ENCODE measurements at regions not wholly inside any gene's neighbourhood (a gene's known extent, or its start where the extent isn't known, plus 50 kb on each side); places are given as distances from the start of the nearest gene placed in this dataset.

- DNase-seq: peak; percentile 5
Measured at GRCh38 chr11:15745266-15745665, 611.1 kb downstream of the SOX6 start.

GRCh38 chr11:15747671-15748070, 608.7 kb downstream of the SOX6 start:
- peak; percentile 11 for DNase-seq

- no peak for DNase-seq
Measured at GRCh38 chr11:15748132-15748531, 608.2 kb downstream of the SOX6 start.

GRCh38 chr11:15748741-15749140, 607.6 kb downstream of the SOX6 start:
- DNase-seq: no peak

- no peak for DNase-seq
Measured at GRCh38 chr11:15750535-15751308, 605.6 kb downstream of the SOX6 start.

GRCh38 chr11:15754221-15754620, 602.1 kb downstream of the SOX6 start:
- no peak for DNase-seq

GRCh38 chr11:15757048-15757698, 599.2 kb downstream of the SOX6 start:
- peak; percentile 36 for DNase-seq

GRCh38 chr11:15758857-15759465, 597.4 kb downstream of the SOX6 start:
- DNase-seq: no peak

GRCh38 chr11:15761235-15761634, 595.1 kb downstream of the SOX6 start:
- no peak for DNase-seq

- no peak for DNase-seq
Measured at GRCh38 chr11:15764326-15764725, 592.0 kb downstream of the SOX6 start.

- no peak for DNase-seq
Measured at GRCh38 chr11:15764948-15765347, 591.4 kb downstream of the SOX6 start.

GRCh38 chr11:15765530-15765929, 590.8 kb downstream of the SOX6 start:
- DNase-seq: no peak

- DNase-seq: no peak
Measured at GRCh38 chr11:15768321-15768720, 588.0 kb downstream of the SOX6 start.

- DNase-seq: no peak
Measured at GRCh38 chr11:15769203-15769602, 587.1 kb downstream of the SOX6 start.

- peak; percentile 51 for DNase-seq
Measured at GRCh38 chr11:15770798-15771414, 585.4 kb downstream of the SOX6 start.

- no peak for DNase-seq
Measured at GRCh38 chr11:15772547-15772946, 583.8 kb downstream of the SOX6 start.

GRCh38 chr11:15772981-15773380, 583.4 kb downstream of the SOX6 start:
- no peak for DNase-seq

GRCh38 chr11:15773476-15774387, 582.6 kb downstream of the SOX6 start:
- no peak for DNase-seq

GRCh38 chr11:15774388-15774939, 581.9 kb downstream of the SOX6 start:
- DNase-seq: no peak

- no peak for DNase-seq
Measured at GRCh38 chr11:15775015-15775541, 581.3 kb downstream of the SOX6 start.

GRCh38 chr11:15775797-15776196, 580.5 kb downstream of the SOX6 start:
- DNase-seq: no peak

GRCh38 chr11:15776366-15776765, 580.0 kb downstream of the SOX6 start:
- DNase-seq: no peak
